Testis (tissue), 2 donors: ENCODE measurements at regions not wholly inside any gene's neighbourhood (a gene's known extent, or its start where the extent isn't known, plus 50 kb on each side); places are given as distances from the start of the nearest gene placed in this dataset.

ENCODE experiments used
- CTCF ChIP-seq, 3 experiments: fragments of 450-650 bp in 2 of 3; fragments of 200-600 bp in 1 of 3; sonication (generic) in 1 of 3; IDR thresholded peaks; one replicate each; pipeline ENCODE4 v1.5.1; 2016 to 2019; ENCODE audit warnings: antibody characterized with exemption in 3 of 3, mild to moderate bottlenecking in 2 of 3, moderate library complexity in 1 of 3
- POLR2A ChIP-seq: fragments of 450-650 bp; IDR thresholded peaks from one replicate; pipeline ENCODE4 v1.6.1; 2017; ENCODE audit warnings: antibody characterized with exemption, mild to moderate bottlenecking, moderate library complexity

- TF ChIP-seq CTCF (IDR thresholded peaks at IDR 0.05), result no peak
- TF ChIP-seq POLR2A, result no peak
These were observed 138.8 kb downstream of the CPZ start for GRCh38 chr4:8731364-8731763.
